GM19328 (cell line): ENCODE measurements at regions not wholly inside any gene's neighbourhood (a gene's known extent, or its start where the extent isn't known, plus 50 kb on each side); places are given as distances from the start of the nearest gene placed in this dataset.
"Not testable (repeated sequence)": the region's sequence is repeated elsewhere in the genome, so short reads cannot be mapped to it uniquely, and the experiment has no call there.

Source experiments
- ATAC-seq: cut with Tn5 transposase; IDR thresholded peaks from one replicate; pipeline ENCODE4 v1.9.1; 2021; ENCODE audit warnings: mild to moderate bottlenecking, moderate library complexity; ENCODE audit not compliant: unreplicated experiment

DNA sequence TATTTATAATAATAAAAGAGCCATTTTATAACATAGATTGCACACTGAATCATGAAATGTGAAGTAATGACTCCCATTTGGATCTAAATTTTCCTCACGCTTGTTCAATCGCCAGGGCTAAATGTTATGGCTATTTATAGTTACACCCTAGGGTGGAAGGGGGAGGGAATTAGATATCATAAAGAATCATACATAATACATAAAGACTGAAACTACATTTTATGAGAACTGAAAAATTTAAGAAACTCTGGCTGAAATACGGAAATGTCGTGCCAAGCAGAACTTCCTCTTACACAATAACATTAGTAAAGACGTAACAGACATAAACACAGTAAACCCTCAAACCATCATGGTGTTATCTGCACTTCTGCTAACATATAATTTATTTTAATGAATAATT is 327.5 kb upstream of the PHF14 start:
- ATAC-seq: no peak

DNA sequence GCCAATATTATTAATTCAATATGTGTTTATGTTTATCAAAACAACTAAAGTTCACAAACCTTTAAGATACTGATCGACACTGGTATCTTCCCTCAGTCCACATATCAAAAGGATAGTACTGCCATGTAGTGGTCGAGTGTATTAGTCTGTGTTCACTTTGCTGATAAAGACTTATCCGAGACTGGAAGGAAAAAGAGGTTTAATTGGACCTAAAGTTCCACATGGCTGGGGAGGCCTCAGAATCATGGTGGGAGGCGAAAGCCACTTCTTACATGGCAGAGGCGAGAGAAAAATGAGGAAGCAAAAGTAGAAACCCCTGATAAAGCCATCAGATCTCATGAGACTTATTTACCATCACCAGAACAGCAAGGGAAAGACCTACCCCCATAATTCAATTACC is 325.4 kb upstream of the PHF14 start:
- no peak for ATAC-seq

DNA sequence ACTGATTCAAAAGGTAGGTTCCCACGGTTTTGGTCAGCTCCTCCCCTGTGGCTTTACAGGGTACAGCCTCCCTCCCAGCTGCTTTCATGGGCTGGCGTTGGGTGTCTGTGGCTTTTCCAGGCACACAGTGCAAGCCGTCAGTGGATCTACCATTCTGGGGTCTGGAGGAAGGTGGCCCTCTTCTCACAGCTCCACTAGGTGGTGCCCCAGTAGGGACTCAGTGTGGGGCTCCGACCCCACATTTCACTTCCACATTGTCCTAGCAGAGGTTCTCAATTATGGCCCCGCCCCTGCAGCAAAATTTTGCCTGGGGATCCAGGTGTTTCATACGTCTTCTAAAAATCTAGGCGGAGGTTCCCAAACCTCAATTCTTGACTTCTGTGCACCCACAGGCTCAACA is 324.6 kb upstream of the PHF14 start:
- not testable (repeated sequence) for ATAC-seq

DNA sequence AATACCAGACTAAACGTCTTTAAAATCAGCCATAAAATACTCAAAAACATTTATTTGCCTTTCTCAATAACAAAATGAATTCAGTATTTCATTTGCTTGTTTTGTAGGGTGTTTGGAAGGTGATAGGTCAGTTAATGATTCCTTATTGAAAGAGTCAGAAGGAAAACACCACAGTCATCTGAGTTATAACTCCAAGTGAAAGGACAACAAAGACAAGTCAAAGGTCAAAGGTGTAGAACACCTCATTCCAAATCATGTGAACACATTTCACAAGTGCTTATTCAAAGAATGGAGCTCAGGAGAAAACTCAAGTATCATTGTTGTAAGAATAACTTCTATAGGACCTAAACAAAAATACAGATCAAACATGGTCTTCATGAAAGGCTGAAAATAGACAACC is 318.6 kb upstream of the PHF14 start:
- no peak for ATAC-seq

DNA sequence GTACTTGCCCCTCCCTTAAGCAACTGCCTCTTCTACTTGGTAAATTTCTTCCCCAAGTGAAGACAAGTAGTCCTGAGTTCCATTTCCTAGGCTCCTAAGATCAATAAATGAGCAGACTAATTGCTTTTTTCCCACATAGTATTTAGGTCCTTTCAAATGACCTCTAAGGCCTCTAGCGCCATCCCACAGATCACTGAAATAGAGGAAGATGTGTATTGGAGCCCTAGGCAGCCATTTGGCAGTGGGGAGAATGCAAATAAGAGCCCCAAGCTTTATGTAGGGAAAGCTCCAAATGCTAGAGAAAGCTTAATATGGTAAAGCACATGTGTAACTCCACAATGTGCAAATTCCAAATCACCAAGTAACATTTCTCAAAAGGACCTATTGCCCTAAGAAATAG is 316.5 kb upstream of the PHF14 start:
- ATAC-seq: no peak

DNA sequence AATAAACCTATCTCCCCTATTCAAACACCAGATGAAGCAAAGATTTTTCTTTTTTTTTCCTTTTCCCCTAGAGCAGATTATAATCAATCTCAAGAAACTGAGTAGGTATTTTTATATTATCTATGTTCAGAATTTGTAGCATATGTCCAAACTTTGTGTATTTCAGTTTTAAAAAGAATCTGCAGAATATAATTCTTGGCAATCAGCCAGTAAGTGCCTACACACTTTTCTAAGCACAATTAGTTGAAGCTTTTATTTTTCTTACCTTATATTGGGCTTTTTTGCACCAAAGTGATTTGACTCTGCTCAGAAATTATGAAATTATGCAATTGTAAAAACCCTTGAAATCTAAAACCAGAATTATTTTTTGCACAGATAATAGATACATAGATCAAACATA is 315.8 kb upstream of the PHF14 start:
- ATAC-seq: no peak

DNA sequence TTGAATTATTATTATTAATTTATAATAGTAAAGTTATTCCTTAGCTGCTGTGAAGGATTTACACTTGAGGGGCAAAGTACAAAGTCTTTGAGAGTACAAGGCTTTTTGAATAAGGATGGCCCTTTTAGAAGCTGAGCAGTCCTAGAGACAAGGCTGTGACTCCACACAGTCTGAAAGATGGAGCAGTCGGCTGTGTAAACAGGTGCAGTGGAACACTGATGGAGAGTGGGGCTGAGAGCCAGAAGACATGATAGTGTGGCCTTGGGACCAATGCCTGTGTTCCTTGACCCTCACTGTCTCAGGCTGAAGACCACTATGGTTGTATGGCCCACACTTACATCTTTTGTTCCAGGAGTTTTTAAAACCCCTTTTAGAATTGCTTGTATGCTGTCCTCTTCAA is 311.2 kb upstream of the PHF14 start:
- ATAC-seq: no peak

DNA sequence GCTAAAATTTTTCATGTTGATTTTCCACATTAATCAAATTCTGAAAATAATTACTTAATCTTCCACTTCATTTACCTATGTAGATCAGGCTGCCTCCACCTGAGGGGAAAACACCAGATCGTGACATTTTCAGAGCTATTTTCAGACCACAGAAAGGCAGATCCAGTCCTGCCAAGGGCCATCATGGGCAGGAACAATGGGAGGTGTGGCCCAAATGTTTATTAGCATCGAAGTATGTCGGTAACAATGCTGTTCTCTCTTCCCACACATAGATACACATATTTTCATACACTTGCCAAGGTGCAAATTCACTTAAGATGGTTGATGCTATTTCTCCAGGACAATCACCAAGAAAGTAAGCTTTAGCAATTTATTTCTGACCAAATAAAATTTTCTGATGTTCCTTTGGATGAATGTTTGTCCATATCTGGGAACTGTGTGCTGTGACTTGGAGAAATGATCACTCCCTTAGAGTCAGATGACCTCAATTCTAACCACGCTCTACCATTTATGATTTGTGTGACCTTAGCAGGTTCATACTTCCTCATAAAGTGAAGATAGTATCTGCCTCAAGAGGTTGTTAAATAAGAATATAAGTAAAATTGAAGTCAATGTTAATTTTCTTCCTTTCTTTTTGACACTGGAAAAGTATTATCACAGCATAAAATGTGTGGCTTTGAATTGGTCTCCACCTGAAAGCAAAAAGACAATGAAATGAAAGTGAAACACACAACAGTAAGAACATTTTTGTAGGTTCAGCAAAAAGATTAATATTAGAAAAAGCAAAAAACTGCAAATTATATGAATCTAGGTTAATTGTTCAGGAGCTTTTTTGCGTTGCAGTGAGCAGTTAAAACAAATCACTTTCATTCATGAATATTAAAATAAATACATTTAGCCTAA is 310.4 kb upstream of the PHF14 start:
- ATAC-seq: no peak

DNA sequence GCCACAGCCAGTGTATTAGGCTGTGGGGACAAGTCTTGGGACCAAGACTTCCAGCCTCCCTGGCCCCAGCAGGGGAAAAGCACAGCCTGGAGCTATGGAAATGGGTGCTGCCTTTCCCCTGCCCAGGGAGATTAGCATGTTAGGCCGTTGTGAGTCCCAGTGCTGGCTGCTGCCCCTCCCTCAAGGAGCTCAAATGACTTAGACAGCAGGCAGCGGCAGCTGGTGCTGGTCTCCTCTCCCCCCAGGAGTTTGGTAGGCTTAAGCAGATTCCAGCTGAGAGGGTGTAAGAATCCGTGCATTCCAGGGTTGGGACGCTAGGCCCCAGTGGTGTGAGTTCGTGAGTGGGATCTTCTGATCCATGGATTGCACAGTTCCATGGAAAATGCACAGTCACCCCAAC is 301.5 kb upstream of the PHF14 start:
- ATAC-seq: no peak

DNA sequence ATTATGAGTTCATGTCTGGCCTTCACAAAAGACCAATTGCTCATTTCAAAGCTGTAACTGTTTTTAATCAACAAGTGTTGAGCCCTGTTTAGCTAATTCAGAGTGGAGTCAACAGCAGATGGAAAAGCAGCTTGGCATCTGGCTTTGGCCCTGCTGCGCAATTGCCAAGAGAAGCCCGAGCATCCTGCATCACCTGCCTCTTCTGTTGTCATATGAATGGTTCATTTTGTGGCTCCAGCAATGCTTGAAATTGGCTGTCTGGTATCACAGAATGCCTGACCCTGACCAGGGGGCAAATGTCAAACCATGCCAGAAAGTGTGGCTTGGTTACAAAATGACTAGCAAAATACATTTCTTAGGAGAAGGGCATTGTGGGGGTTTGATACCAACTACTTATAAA is 296.5 kb upstream of the PHF14 start:
- ATAC-seq: no peak

DNA sequence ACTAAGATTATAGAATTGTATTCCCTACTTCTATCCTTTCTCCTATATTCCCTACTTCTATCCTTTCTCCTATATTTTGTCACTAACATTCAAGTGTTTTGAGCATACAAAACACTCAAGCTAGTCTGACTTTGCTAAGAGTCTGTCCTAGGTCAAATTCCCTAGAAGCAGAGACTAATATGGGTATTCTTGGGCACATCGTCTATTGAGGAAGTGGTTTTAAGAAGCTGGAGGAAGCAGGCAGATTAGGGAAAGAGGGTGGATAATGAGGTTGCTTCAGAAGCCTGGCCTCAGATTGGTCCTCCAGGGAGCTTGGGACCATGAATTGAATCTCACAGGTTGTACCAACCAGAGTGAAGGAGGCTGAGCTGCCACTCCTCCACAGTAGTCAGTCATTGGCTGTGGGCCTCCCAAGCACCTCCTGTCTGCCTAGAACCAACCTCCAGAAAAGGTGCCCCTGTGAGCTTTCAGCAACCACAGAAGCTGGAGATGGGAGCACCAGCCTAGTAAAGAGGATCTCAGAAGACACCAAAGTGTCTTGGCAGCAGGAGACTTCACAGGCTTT is 295.9 kb upstream of the PHF14 start:
- ATAC-seq: no peak

DNA sequence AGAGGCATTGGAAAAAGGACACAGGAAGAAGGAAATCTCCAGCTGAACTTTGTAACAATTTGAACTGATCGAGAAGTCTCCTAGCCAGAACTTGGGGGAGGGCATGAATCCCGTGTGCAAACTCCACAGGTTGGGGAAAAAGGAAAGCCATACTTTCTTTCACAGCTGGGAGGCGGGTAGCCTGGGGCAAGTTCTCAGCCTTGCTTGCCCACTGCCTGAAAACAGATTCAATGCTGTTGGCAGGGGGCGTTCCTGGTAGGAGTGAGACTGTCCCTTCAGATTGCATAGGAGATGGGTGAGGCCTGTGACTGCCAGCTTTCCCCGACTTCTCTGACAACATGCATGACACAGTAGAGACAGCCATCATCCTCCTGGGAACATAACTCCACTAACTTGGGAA is 289.1 kb upstream of the PHF14 start:
- ATAC-seq: no peak

DNA sequence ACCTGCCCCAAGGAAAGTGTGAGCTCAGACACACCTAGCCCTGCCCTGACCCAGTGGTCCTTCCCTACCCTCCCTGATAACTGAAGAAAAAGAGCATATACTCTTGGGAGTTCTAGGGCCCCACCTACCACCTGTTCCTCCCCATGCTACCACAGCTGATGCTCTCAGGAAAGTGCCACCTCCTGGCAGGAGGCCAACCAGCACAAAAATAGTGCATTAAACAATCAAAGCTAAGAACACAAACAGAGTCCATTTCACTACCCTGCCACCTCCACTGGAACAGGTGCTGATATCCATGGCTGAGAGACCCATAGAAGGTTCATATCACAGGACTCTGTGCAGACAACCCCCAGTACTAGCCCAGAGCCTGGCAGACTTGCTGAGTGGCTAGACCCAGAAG is 288.6 kb upstream of the PHF14 start:
- no peak for ATAC-seq

DNA sequence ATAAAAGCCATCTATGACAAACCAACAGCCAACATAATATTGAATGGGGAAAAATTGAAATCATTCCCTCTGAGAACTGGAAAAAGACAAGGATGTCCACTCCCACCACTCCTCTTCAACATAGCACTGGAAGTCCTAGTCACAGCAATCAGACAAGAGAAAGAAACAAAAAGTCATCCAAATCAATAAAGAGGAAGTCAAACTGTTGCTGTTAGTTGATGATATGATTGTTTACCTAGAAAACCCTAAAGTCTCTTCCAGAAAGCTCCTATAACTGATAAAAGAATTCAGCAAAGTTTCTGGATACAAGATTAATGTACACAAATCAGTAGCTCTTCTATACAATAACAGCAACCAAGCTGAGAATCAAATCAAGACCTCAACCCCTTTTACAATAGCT is 285.1 kb upstream of the PHF14 start:
- no peak for ATAC-seq

DNA sequence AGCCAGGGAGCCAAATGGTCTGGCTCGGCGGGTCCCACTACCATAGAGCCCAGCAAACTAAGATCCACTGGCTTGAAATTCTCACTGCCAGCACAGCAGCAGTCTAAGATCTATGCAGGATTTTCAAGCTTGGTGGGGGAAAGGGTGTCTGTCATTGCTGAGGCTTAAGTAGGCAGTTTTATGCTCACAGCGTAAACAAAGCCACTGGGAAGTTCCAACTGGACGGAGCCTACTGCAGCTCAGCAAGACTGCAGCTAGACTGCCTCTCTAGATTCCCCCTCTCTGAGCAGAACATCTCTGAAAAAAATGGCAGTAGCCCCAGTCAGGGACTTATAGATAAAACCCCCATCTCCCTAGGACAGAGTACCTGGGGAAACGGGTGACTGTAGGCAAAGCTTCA is 277.6 kb upstream of the PHF14 start:
- ATAC-seq: no peak

DNA sequence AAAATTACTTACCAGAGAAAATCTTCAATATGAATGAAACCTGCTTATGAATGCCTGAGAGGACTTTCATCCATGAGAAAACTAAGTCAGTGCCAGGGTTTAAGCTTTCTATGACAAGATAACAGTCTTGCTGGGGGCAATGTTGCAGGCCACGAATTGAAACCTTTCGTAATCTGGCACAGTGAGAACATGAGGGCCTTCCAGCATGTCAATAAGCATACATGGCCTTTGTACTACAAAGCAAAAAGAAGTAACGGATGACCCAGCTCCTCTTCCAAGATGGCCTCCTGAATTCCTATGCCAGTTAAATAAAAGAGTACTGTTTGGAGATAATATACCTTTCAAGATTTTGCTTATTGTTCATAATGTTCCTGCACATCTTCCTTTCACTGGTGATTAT is 270.6 kb upstream of the PHF14 start:
- ATAC-seq: no peak

DNA sequence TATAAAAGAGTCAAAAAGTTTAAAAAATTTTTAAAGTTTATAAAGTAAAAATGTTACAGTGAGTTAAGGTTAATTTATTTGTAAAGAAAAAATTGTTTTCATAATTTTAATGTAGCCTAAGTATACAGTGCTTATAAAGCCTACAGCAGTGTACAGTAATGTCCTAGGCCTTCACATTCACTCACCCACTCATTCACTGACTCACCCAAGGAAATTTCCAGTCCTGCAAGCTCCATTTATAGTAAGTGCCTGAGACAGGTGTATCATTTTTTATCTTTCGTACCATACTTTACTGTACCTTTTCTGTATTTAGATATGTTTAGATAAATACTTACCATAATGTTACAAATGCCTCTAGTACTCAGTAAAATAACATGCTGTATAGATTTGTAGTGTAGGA is 269.7 kb upstream of the PHF14 start:
- no peak for ATAC-seq

DNA sequence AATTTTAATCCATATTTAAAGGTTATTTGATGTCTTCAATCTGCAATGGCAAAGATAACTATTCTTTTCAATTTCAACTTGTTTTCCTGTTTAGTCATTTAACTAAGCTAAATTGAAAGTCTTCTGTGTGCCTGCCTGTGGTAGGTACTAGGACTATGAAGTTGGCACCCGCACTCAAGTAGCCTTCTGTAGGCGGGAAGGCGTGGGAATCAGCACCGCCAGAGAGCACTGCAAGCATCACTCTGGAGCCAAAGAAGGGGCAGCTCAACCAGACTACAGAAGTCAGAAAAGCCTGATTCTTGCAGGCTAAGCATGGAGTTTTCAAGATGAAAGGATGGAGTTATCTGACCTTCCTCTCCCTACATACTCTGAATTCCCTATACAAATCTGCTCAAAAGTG is 269.0 kb upstream of the PHF14 start:
- no peak for ATAC-seq

DNA sequence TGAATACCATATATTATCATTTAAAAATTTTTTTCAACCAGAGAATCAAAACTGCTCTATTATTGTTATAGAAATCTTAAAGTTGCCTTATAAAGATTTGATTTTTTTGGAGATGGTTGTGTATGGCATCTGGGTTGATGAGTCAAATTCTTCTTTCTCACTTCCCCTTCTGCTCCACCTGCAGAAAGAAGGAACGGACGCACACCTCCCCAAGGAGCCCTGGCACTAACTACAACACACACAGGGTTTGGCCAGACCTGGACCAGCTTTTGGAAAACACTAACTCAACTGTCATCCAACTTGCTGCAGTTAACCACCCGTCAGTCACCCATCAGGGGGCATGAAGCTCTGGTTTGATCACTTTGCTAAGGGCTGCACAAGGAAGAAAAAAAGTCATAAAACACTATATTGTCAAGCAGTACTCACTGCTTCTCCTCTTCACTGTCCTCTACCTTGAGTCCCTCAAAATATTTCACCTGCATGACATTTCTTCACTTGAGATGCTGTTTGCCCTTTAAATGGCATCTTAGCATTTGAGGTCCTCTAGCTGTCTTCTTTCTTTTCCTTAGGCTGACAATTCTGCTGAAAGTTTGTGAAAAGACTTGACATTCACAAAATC is 266.7 kb upstream of the PHF14 start:
- ATAC-seq: peak; percentile 99

DNA sequence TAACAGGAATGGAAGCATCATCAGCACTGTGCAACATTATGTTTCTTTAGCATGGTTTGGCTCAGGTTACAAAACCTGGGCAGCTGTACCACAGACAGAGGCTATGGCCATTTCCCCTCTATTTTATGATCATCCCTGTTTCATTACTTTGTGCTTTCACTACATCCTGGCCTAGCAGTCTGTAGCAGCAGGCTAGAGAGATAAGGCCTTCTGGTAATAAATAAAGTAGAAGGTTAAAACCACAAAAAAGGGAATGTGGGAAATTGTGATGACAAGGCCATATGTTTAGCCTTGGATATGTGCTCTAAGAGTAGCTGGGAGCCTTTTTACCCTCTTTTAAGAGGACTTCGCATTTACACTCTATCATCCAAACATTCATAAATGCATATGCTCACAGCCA is 266.2 kb upstream of the PHF14 start:
- ATAC-seq: peak; percentile 30

DNA sequence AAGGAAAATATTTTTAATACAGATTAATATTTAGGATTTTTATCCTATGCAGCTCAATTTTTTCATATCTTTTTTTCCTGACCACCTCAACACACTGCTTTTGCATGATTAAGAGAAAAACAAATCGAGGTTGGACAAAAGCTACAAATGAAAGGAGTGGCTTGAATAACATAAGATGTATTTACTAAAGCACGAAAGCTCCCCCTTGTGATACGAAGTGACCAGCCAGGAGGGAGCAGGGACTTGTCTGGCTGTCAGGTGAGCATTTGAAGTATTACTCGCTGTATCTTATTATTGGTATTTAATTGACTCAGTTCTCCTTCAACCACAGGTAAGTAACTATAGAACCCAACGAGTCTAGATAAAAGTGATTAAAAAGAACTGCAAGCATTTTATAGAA is 265.2 kb upstream of the PHF14 start:
- no peak for ATAC-seq

DNA sequence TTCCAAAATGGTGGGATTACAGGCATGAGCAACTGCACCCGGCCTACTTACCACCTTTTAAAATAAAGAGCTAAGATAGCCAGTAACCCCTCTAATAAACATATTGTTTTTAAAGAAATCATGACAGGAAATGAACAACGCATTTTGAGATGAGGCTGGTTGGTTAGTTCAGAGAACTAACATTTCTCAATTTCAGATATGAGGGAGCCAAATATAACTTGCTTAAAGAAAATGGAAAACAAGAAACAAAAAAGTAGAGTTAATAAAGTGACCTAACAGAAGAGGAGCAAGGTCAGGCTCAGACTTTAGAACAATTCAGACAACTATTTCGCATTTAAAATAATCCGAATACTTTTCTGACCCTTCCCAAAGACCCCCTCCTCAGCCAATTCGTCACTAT is 254.9 kb upstream of the PHF14 start:
- ATAC-seq: no peak
